ENCODE measurements at regions not wholly inside any gene's neighbourhood (a gene's known extent, or its start where the extent isn't known, plus 50 kb on each side); places are given as distances from the start of the nearest gene placed in this dataset.

DNA sequence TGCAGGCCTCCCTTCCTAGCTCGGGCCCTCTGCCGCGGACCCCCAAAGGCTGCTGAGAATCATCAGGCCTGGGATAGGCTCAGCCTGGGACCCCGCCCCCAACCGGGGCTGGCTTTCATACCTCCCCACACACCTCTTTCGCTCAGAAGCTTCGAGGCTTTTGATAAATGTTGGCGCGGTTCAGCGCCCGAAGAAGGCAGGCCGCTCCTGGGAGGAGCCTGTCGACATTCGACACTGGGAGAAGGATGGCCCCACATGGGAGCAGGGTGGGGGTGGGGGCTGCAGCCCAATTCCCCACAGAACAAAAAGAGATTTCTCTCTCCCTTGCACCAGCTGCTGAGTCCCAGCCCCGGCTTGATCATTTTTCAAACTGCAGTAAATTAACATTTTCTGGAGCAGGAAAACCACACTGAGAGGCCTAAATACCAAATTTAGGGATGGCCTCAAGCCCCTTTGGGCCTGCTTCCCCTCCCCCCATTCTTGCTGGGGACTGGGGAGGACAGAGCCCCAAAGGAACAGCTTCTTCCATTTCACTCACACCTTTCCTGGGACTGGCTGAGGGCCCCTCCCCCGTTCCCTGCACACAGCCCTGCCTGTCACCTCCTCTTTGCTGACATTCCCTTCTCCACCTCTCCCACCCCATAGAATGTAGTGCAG lies 112.9 kb upstream of the PJA1 start:
- no peak for DNase-seq (ENCODE audit: low read depth)

DNA sequence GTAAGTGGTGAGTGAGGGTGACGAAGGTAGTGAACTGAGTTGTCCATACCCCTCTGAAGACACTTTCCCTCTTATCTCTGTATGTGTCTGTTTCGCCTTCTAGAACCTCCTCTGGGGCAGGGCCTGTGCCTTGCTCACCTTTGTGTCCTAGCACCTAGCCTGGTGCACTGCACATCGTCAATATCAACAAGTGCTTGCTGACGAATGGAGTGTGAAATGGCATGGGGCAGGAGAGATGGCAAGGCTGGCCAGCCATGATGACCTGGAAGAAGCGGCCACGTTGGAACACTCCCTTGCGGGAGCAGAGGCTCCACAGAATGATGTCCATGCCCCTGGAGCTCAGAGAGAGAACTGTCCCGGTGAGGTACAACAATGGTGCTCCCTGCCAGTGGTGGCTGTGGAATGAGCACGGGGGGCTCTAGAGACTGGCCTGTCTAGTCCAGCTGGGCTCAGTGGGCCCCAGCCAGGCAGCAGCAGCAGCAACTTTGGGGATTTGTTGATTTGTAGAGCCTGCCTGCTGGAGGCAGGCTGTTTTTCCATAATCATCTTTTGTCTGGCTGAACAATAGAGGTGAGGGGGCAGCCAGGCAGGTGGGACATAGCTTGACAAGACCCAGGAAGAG lies 112.2 kb upstream of the PJA1 start:
- no peak for DNase-seq (ENCODE audit: low read depth)

DNA sequence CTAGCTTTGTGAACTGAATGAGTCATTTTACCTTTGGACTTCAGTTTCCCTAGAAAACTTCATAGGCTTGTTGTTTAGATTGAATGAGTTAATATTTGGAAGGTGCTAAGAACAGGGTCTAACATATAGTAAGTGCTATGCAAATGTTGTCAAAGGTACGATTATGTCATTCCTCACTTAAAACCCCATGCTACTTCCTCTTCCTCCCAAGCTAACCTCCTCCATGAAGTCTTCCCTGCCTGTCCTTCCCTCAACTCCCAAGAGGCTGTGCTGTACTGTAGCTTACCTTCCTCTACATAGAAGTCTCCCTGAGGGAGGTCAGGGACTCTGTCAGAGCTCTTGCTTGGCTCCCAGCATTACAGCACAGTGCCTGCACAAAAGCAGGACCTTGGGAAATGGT lies 103.4 kb upstream of the PJA1 start:
- DNase-seq (ENCODE audit: low read depth), result no peak

DNA sequence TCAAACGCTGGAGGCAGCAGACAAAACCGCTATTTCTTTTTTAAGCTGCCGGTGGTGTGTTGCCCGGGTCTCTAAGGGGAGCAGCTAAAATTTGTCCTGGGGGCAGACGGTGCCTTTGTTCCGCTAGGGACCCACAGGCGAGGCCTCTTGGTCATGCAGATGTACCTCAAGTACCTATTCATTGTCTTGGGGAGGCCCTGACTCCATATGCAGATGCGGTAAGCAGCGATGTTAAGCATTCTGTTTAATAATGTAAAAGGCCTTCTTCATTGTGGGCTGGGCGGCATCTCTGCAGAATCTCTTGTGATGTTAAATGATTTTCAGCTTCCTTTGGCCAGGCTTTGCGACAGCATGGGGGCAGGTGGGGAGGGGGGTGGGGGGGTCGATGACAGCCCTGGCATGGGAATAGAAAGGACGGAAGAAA lies 98.9 kb upstream of the PJA1 start:
- no peak for DNase-seq (ENCODE audit: low read depth)

DNA sequence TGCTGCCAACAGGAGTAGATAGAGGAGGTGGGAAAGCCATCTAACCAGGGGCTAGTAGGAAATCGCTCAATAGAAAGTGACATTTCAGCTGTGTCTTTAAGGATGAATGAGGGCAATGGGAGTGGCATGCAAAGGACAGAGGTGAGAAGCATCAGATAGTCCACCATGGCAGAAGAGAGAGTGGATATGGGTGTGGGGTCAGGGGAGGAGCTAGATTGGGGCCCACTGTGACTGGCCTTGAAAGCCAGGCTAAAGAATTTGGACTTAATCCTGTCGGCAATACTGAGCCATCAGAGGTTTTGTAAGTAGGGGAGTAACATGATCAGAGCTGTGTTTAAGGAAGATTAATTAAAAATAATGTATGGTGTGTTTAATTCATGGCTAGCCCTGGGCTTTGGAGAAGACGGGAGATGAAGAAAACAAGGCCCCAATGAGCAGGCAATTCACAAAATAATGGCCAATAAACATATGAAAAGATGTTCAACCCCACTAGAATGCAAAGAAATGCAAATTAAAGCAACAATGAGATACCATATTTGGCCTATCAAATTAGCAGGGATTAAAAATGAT lies 98.1 kb upstream of the PJA1 start:
- DNase-seq (ENCODE audit: low read depth), result no peak

DNA sequence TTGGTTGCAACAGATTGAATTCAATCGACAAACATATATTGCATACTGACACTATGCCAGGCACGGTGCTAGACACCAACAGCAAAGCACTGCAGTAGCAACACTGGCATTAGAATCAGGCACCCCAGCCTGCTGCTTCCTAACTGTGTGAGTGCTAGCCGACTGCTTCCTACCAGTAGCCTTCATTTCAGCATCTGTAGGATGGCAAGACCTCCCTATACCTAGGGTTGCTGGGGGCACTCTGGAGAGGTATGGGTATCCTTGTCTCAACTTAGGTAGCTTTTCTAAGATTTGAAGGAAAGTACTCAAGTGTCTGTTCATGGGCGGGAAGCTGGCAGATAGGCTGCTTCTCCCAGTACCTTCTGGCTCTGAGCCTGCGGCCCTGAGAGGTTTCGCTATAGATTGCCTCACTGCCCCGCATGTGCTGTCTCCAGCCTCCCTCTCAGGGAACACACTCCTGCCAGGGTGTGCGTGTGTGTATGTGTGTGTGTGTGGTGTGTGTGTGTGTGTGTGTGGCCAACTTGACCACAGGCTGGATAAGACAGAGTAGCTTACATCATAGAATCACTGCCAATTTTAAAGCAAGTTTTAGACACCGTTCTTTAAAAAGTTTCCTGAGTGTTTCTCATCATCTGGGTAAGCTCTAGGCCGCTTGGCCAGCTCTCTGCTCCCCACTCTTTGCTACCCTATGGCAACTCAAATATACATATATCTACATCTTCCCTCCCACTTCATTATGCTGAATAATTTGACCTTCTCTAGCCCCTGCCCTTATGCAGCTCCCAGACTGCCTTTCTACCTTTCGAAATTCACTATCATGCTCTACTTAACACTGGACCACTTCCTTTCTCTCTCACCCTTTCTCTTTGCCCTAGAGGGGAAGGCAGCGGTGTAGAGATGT lies 97.0 kb upstream of the PJA1 start:
- no peak for DNase-seq (ENCODE audit: low read depth)

DNA sequence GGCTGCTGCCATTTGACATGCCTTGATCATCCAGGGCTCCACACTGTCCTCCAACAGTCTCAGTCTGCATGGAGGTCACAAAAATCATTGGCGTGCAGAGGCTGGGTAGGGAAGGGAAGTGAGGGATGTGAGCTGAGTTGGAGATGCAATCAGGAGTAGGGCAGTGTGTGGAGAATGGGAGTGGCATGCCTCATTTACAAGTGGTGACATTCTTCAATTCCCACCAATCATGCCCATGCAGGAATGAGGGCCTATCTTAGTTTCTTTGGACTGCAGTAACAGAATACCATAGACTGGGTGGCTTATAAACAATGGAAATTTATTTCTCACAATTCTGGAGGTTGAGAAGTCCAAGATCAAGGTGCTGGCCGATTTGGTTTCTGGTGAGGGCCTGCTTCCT lies 94.9 kb upstream of the PJA1 start:
- DNase-seq (ENCODE audit: low read depth), result no peak

DNA sequence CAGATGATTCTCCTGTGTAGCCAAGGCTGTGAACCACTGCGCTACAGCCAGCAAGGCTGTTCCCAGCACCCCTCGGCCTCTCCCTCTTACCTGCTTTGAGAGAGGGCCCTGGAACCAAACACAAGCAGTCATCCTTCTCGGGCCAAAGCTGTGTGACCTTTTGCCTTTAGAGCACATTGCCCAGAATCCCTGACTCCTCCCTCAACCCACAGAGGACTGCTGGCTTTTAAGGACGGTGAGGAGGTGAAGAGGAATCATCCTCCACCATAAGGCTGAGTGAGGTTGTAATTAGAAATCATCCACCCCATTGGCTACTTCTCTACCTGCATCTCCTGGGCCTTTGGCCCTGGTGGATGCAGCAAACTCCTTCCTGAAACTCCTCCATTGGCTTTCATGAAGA lies 93.6 kb upstream of the PJA1 start:
- no peak for DNase-seq (ENCODE audit: low read depth)

DNA sequence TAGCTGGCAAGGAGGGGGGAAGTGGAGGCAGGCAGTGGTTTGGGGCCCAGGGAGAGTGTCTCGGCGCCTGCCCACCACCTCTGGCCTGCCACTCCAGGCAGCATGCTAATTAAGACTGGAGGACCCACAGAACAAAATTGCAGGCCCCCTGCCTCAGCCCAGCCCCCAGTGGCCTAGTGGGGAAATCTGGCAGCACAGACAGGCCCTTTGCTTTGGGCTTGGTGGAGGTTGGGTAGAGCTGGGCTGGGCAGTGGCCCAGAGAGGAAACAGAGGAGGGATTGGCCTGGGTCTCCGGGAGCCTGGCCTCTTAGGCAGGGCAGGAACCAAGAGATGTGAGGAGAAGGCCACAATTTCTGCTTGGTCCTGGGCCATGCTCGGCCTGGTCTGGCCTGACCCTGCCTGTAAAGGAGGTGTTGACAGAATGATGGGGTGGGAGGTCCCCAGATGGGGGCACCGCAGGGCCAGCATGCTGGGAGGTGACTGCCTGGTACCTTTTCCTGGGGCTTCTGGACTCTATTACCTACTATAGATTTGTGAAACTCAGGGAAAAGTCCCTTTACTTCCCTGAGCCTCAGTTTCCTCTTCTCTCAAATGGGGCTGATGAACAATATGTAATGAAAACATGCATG lies 92.4 kb upstream of the PJA1 start:
- no peak for DNase-seq (ENCODE audit: low read depth)

DNA sequence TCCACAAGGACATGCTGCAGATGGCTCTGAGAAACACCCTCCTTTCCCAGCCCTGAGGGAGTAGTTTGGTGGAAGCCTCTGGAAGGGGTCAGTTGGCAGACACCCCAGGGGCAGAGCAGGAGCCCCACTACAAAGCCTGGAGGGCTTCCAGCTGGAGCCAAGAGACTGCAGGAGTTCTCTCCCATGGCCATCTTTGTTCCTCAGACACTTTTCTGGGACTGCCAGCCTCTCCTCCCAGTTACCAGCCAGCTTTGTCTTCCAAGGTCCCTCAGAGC lies 91.0 kb upstream of the PJA1 start:
- no peak for DNase-seq (ENCODE audit: low read depth)

DNA sequence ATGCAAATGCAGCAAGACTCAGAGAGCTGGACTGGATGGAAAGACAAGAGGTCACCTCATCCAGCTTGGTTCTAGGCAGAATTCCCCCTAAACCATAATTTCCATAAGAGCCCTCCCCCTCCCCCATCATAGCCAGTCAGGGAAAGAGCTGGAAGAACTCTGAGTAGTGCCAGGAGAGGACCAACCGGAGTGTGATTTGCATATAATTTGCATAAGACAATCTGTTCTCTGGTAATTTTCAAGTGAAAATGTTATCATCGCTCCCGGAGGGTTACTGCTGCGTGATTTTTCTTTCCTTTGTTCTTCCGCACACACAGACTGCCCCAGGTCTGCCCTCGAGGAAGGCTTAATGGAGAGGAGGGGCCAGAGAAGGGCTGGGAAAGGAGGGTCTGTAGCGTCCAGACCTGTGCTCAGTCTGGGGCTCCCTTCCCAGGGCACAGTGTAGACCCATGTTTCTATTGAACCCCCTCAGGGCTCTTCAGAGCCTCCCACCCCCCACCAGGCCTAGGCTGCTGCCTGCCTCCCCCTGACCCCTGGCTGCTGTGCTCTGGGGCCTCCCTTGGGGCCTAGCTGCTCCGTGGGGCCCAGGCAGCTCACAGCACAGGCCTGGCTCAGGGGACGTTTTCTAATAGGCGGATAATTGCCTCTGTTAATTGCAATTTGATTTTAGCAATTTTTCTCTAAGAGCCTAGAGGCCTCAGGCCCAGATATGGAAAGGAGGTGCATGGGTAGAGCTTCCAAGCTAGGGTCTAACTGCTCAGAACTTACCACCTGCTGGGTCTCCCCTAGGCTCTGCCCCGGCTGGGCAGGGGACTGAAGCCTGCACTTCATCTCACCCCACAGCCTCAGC lies 90.4 kb upstream of the PJA1 start:
- no peak for DNase-seq (ENCODE audit: low read depth)

DNA sequence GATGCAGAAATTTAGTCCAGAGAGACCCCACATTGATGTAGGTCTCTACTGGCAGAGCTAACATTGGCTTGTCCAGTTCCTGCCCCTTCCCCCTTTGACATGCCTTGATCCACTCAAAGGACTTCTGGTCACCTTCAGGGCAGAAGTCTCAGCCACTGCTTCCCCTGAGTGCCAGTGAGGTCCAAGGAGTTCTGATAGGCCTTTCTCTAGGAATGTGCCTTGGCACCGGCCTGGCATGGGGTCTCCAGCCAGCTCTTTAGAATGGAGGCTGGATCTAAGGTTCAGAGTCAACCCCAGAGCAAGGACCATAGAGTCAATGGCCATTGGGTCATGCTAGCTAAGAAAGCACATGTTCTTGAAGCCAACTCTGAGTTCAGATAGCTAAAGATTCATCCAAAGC lies 88.6 kb upstream of the PJA1 start:
- no peak for DNase-seq (ENCODE audit: low read depth)

DNA sequence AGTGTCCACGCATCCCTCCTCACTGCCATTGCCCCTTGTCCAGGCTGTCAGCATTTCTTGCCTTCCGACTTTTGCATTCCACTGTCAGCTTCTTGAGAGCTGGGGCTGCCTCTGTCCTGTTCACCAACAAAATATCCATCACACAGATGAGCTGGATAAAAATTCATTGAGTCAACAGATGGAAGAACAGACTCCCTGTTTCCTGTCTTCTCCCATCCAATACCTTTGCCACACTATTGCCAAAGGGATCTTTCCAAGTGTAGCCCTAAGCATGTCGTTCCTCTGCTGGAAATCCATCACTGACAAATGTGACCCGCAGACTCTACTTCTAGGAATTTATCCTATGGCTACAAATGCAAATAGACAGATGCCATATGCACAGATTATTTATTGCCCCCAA lies 78.0 kb upstream of the PJA1 start:
- DNase-seq (ENCODE audit: low read depth), result no peak

DNA sequence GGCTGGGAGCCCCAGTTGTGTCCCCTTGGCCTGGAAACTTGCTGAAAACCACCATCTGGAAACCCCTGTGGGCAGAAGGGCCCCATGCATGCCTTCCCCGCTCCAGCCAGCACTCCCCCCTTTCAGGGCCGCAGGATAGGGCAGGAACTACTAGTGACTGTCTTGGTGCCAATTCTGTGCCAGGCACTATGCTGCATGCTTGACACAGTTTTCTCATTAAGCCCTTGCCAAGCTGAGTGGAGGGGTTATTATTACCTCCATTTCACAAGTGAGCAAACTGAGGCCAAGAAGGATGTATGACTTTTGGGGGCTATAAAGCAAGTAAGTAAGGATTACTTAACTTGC lies 73.6 kb upstream of the PJA1 start:
- DNase-seq (ENCODE audit: low read depth), result no peak

DNA sequence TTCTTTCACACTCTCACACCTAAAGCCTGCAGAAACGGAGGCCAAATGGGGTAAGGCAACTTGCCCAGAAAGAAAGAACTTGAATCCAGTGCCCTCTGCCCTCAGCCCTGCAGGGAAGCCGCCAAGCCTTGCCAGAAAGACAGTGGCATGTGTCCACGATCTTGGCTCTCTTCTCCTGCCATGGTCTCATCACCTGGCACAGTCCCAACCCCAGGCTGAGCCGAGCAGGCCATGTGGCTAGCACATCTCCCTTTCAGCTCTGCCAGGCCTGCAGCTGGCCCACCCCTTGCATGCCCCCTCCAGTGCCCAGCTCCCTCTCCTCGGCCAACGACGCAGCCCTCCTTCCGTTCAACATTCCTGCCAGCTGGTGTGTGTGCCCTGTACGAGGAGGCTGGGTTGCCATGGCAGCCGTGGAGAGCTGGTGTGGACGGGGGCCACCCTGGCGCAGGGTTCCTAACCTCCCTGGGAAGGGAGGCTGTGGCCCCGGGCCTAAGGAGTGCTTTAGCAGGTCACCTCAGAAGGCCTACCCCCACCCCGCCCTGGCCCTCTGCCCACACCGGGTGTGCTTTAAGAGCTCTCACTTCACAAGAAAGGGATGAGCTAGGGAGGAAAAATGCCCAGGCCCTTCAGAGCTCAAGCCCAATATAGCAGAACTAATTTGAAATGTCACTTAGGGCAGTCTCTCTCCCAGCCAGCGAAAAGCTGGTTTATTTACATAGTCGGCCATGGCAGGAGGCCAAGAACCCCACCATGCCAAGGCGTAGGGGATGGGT lies 73.0 kb upstream of the PJA1 start:
- no peak for DNase-seq (ENCODE audit: low read depth)

DNA sequence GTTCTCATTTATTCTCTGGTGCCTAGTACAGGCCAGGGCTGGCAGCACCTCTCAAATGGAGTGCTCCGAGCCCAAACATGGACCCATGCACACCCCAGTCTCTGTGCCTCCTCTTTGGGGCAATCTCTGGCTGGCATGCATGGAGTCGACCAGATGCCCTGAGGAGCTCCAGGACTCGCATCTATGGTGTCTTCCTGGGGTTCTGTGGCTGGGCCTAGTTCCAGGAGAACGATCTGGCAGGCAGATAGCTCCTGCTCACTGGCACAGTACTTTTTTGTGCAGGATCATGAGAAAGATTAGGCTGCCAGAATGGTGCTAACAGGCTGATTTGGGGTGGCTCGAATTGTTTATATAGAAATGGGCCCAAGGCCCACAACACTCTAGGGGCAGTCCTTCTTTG lies 72.0 kb upstream of the PJA1 start:
- DNase-seq (ENCODE audit: low read depth), result no peak

DNA sequence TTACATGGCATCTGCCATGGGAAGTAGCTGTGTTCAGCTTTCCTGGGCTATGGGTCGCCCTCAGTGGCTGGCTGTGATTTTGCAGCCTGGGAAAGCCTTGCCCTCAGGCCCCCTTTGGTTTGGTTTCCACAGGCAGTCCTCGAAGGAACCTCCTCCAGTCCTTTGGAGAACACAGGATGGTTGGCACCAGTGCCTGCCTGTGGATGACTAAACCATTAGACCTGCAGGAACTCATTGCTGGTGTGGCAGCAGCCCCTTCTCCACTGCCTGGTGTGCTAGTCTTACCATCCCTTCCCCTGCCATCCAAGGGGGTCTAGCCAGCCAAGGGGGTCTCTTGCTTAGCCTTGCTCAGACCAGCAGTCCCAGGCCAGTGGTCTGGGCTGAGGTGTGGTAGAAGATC lies 71.4 kb upstream of the PJA1 start:
- DNase-seq (ENCODE audit: low read depth), result no peak

DNA sequence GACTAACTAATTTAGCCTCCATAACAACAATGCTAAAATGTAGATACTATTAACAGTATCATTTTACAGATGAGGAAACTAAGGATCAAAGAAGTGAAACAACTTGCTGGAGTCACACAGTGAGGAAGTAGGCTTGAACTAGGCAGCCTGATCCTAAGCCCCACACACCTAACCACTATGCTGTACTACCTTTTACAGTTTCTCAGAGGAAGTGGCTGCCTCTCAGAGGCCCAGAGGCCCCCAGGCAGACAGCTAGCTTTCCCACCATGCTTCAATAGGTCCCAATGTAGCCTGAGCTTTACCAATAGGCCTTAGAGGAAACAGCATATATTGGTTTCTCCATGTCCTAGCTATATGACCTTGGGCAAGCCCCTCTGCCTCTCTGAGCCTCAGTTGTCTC lies 69.4 kb upstream of the PJA1 start:
- DNase-seq (ENCODE audit: low read depth), result no peak

DNA sequence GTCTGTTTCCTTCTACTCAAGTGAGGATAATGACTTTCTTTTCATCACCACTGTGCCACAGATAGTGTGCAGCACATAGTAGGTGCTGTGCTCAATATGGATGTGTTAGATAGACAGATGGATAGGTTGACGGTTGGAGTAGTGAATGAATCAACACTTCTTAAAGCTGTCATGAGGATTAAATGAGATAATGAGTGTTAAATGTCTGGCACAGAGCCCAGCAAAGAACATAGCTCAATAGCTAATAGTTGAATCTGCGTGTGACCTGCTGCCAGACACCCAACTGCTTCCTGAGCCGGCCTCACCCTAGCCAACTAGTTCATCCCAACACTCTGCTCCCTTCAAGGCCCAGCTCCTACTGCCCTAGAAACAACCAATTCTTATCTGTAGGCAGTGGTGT lies 67.7 kb upstream of the PJA1 start:
- DNase-seq (ENCODE audit: low read depth), result no peak

DNA sequence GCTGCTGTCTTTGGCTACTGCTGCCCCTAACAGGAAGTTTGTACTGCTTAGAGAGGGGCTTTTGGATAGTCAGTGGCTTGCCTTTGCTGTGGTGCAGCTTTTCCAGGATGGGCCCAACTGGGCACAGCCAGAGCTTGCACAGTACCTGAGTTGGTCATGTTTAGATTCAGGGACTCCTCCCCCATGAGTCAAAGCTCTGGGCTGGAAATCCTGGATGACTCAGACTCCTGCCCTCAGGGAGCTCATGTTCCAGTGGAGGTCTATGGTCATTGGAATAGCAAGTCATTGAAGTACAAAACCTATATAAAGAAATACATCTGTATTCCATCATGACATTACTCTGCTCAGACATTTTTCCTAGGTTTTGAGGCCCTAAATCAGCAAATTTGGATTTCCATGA lies 66.7 kb upstream of the PJA1 start:
- peak; percentile 23 for DNase-seq (ENCODE audit: low read depth)

Data from HT1080 (cell line).